ENCODE measurements at regions not wholly inside any gene's neighbourhood (a gene's known extent, or its start where the extent isn't known, plus 50 kb on each side); places are given as distances from the start of the nearest gene placed in this dataset.

- no peak overlapping the region for H3K27ac ChIP-seq
- TF ChIP-seq CTCF (IDR thresholded peaks at IDR 0.05) (no peak), POLR2A (IDR thresholded peaks at IDR 0.05) (no peak)
- H3K4me3 ChIP-seq = no peak overlapping the region
- no peaks in the 10 kb centered on the region for H3K27me3 ChIP-seq
- no peaks in the 10 kb centered on the region for H3K4me1 ChIP-seq (replicated peaks in 1 of 2)
- intact Hi-C loops (cut with DNase I) = no loop called here
- no peaks in the 10 kb centered on the region for H3K9me3 ChIP-seq (replicated peaks in 1 of 3)
- no peak for DNase-seq
- H3K36me3 ChIP-seq (replicated peaks in 1 of 2) = no peaks in the 10 kb centered on the region
Observed at GRCh38 chr5:125109293-125109692, 362.9 kb upstream of the ZNF608 start.

DNA sequence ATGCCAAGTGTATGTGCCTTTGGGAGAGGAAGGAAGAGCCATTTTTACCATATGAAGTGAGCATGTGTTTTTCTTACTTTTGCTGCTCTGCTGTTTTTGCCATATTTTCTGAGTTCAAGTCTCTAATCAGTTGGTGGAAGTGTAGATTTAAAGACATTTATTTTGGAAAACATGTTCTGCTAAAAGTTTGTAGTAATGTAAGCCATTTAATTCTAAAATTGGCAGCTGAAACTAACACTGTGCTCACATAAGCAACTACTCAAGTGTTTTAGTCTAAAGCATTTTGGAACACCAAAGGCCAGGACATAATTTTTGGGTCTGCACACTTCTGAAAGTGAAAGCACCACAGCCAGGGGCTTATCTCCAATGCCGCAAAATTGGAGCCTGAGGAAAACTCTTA lies 363.4 kb upstream of the ZNF608 start:
- DNase-seq = no peak
- H3K27me3 ChIP-seq = no peaks in the 10 kb centered on the region
- H3K4me3 ChIP-seq = no peak overlapping the region
- no peaks in the 10 kb centered on the region for H3K4me1 ChIP-seq (replicated peaks in 1 of 2)
- no peaks in the 10 kb centered on the region for H3K36me3 ChIP-seq (replicated peaks in 1 of 2)
- intact Hi-C loops (cut with DNase I) = no loop called here
- WGBS, 4 donors = 71 to 91% (median 82%) methylated on average over 1 of the region's 1 CpG
- H3K27ac ChIP-seq = no peak overlapping the region
- TF ChIP-seq POLR2A (IDR thresholded peaks at IDR 0.05) = no peak
- TF ChIP-seq CTCF (IDR thresholded peaks at IDR 0.05) = no peak
- no peaks in the 10 kb centered on the region for H3K9me3 ChIP-seq (replicated peaks in 1 of 3)

DNA sequence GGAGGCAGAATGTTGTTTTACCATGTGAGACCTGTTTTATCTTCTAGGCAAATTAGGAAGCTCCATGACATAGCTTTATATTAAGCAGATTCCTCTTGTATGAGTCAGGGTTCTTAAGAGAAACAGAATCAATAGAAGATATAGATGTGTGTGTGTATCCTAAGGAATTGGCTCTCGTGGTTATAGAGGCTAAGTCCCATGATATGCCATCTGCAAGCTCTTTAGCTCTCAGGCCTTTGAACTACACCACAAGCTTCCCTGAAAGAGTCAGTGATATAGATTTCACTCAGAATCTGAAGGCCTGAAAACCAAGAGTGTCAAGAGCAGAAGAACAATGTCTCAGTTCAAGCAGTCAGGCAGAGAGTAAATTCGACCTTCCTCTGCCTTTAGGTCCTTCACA lies 365.8 kb upstream of the ZNF608 start:
- no peak for DNase-seq
- Histone ChIP-seq H3K27me3 (no peaks in the 10 kb centered on the region), H3K9me3 (replicated peaks in 1 of 3) (no peaks in the 10 kb centered on the region), H3K27ac (no peak overlapping the region), H3K4me1 (replicated peaks in 1 of 2) (no peaks in the 10 kb centered on the region), H3K36me3 (replicated peaks in 1 of 2) (no peaks in the 10 kb centered on the region), H3K4me3 (no peak overlapping the region)
- TF ChIP-seq POLR2A (IDR thresholded peaks at IDR 0.05) (no peak), CTCF (IDR thresholded peaks at IDR 0.05) (no peak)
- intact Hi-C loops (cut with DNase I) = no loop called here
- WGBS, 4 donors = 73 to 87% (median 83%) methylated on average over 2 of the region's 2 CpGs

DNA sequence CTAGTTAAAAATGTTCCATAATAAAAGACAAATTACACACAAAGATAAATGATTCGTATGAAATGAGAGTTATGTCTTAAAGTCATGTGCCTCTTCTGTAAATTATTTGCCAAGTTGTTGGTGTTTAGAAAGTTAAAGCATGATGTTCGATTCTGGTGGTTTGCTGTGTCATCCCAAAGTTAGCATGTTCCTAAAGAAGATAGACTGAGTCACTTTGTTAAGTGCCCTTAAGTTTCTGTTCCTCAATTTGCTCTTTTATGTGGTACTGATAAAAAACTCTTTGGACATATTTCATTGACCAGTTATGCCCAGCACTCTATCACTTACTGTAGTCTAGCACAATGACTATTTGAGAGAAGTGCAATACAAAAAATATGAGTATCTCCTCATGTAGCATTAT lies 366.9 kb upstream of the ZNF608 start:
- WGBS, 4 donors = 60 to 76% (median 63%) methylated on average over 2 of the region's 2 CpGs
- Histone ChIP-seq H3K27me3 (no peaks in the 10 kb centered on the region), H3K36me3 (replicated peaks in 1 of 2) (no peaks in the 10 kb centered on the region), H3K4me1 (replicated peaks in 1 of 2) (no peaks in the 10 kb centered on the region), H3K27ac (no peak overlapping the region), H3K4me3 (no peak overlapping the region), H3K9me3 (replicated peaks in 1 of 3) (no peaks in the 10 kb centered on the region)
- no peak for DNase-seq
- intact Hi-C loops (cut with DNase I) = no loop called here
- no peak for TF ChIP-seq CTCF (IDR thresholded peaks at IDR 0.05)
- TF ChIP-seq POLR2A (IDR thresholded peaks at IDR 0.05) = no peak
